ENCODE measurements at regions not wholly inside any gene's neighbourhood (a gene's known extent, or its start where the extent isn't known, plus 50 kb on each side); places are given as distances from the start of the nearest gene placed in this dataset.

- no peak for TF ChIP-seq POLR2AphosphoS5 (IDR thresholded peaks at IDR 0.05)
- TF ChIP-seq, protein P1, sequence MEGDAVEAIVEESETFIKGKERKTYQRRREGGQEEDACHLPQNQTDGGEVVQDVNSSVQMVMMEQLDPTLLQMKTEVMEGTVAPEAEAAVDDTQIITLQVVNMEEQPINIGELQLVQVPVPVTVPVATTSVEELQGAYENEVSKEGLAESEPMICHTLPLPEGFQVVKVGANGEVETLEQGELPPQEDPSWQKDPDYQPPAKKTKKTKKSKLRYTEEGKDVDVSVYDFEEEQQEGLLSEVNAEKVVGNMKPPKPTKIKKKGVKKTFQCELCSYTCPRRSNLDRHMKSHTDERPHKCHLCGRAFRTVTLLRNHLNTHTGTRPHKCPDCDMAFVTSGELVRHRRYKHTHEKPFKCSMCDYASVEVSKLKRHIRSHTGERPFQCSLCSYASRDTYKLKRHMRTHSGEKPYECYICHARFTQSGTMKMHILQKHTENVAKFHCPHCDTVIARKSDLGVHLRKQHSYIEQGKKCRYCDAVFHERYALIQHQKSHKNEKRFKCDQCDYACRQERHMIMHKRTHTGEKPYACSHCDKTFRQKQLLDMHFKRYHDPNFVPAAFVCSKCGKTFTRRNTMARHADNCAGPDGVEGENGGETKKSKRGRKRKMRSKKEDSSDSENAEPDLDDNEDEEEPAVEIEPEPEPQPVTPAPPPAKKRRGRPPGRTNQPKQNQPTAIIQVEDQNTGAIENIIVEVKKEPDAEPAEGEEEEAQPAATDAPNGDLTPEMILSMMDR (IDR thresholded peaks at IDR 0.05), result no peak
Observed at GRCh38 chr11:42901084-42901483, 410.7 kb upstream of the API5 start.

All from suprapubic skin (tissue), 3 donors.